ENCODE measurements at regions not wholly inside any gene's neighbourhood (a gene's known extent, or its start where the extent isn't known, plus 50 kb on each side); places are given as distances from the start of the nearest gene placed in this dataset.

DNA sequence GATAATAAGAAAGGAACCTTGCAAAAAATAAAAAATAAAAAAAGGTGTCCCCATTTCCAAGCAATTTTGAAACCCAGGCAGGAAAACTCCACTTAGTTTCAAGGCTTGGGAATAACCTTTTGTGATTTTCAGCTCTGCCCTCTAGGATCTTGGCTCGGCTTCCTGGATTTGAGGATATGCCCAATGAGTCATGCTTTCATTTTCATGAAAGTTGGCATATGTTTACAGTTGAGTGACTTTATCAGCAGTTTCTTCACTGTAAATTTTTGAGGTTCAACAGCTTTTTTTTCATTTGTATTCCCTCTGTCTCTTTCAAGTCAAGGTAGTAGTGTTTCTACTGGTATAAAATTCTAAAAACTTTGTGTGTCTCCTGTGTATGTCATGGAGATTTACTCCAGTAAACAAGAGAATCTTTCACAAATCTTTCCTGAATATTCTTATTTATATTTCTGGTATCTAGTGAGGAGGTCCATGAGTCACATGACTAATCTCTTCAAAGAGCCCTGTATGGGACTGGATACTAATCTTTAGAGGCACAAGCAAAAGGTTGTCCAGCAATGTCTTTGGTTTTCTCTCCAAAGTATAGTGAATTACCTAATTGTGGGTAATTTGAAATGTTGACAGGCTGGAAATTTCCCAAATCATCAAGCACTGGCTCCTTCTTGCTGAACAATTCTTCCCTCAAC is 335.3 kb downstream of the BRINP2 start:
- POLR2A ChIA-PET, result no interaction called here
- CTCF ChIA-PET, result no interaction called here
- Mint-ChIP-seq H3K36me3 (ENCODE audit: low read depth) (no peaks in the 10 kb centered on the region), H3K9me3 (no peaks in the 10 kb centered on the region), H3K27me3 (no peaks in the 10 kb centered on the region), H3K27ac (no peak overlapping the region), H3K4me1 (no peaks in the 10 kb centered on the region), H3K4me3 (no peak overlapping the region)
- no peak for DNase-seq

DNA sequence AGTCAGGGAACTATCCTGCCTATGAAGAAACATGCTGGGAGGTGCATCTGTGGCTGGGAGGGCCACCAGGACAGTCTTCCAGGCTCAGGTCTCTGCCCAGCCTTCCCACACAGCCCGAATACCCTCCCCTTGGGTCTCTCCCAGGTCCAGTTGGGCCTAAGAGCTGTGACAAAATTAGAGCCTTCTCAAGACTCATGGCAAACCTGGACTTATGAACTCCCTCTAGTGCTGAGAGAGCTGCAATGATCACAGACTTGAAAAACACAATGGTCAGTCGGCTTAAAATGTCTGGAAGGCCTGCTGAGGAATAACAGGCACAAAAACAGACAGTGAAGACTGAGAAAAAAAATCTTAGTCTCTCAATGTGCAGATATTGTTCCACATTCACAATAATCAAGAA is 325.1 kb downstream of the BRINP2 start:
- no peak overlapping the region for H3K27ac Mint-ChIP-seq
- CTCF ChIA-PET, result no interaction called here

DNA sequence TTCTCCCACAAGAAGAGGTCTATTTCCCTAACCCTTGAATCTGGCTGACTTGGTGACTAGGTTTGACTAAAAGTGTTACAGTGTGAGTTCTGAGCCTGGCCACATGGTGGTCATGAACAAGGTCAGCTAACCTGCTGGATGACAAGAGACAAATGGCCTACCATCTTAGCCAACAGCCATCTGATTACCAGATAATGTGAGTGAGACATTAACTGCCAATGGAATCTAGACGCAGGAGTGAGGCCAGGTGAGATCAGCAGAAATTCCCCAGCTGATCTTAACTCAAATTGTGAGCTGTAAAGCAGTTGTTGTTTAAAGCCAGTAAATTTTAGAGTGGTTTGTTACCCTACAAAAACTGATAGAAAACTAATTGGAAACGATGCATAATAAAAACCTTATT is 320.0 kb downstream of the BRINP2 start:
- H3K27me3 Mint-ChIP-seq, result no peaks in the 10 kb centered on the region
- ChIA-PET CTCF (no interaction called here), POLR2A (no interaction called here)
- no peak overlapping the region for H3K4me3 Mint-ChIP-seq
- H3K36me3 Mint-ChIP-seq (ENCODE audit: low read depth), result no peaks in the 10 kb centered on the region
- H3K9me3 Mint-ChIP-seq, result no peaks in the 10 kb centered on the region
- DNase-seq, result no peak
- H3K27ac Mint-ChIP-seq, result no peak overlapping the region
- no peaks in the 10 kb centered on the region for H3K4me1 Mint-ChIP-seq

More for the DNA sequence above, 325.1 kb downstream of the BRINP2 start:
- Mint-ChIP-seq H3K9me3 (peaks cover 4% of the 10 kb centered on the region), H3K36me3 (ENCODE audit: low read depth) (no peaks in the 10 kb centered on the region), H3K4me1 (no peaks in the 10 kb centered on the region), H3K4me3 (no peak overlapping the region), H3K27me3 (no peaks in the 10 kb centered on the region)
- DNase-seq, result no peak
- POLR2A ChIA-PET, result no interaction called here

DNA sequence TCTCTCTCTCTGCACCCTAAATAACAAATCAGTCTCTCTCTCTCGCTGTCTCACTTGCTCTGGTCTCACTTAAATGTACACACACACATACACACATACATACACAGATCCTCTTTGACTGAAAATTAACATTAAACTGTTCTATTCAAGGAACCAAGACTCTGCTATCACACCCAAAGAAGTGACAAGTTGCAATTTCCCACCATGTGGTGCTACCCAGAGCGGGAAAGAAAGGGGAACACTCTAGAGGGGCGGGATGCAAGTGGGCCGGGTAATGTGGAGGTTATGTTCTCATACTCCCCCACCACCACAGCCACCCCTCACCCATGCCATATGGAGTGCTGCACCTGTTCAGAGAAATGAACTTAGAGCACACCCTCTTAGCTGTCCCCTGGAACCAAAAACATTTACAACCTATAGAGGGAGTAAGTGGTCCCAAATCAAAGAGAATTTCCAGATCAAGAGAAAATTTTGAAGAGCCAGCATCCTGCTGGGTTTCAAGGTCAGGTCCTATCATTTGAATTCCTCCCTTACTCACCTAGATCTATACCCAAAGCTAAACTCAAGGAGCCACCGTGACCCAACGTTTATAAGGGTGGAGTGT is 319.4 kb downstream of the BRINP2 start:
- ChIA-PET POLR2A (no interaction called here), CTCF (no interaction called here)
- H3K27ac Mint-ChIP-seq, result no peak overlapping the region
- no peak overlapping the region for H3K4me3 Mint-ChIP-seq
- no peaks in the 10 kb centered on the region for H3K4me1 Mint-ChIP-seq
- no peaks in the 10 kb centered on the region for H3K36me3 Mint-ChIP-seq (ENCODE audit: low read depth)
- H3K9me3 Mint-ChIP-seq, result no peaks in the 10 kb centered on the region
- DNase-seq, result no peak
- no peaks in the 10 kb centered on the region for H3K27me3 Mint-ChIP-seq

DNA sequence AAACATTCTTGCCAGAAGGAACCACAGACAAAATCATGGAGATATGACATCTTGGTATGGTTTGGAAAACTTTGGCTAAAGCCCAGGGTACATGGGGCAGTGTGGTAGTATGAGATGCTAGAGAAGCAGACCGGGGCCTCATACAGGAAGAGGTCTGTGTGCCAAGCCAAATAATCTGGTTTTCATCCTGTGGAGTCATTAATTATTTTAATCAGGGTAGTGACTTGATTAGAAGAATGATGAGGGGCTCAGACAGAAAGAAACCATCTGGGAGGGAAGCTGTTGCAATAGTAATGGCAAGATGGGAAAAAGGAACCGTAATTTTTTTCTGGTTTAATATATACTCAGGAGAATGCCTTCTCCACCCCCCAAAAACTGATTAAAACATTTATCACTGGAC is 318.0 kb downstream of the BRINP2 start:
- H3K27me3 Mint-ChIP-seq, result no peaks in the 10 kb centered on the region
- no peaks in the 10 kb centered on the region for H3K9me3 Mint-ChIP-seq
- DNase-seq, result no peak
- H3K4me3 Mint-ChIP-seq, result no peak overlapping the region
- H3K27ac Mint-ChIP-seq, result no peak overlapping the region
- POLR2A ChIA-PET, result no interaction called here
- H3K36me3 Mint-ChIP-seq (ENCODE audit: low read depth), result no peaks in the 10 kb centered on the region
- no peaks in the 10 kb centered on the region for H3K4me1 Mint-ChIP-seq
- CTCF ChIA-PET, result no interaction called here

GRCh38 chr1:177487481-177487880 is 316.7 kb downstream of the BRINP2 start:
- POLR2A ChIA-PET, result no interaction called here
- Mint-ChIP-seq H3K36me3 (ENCODE audit: low read depth) (no peaks in the 10 kb centered on the region), H3K27ac (no peak overlapping the region)

DNA sequence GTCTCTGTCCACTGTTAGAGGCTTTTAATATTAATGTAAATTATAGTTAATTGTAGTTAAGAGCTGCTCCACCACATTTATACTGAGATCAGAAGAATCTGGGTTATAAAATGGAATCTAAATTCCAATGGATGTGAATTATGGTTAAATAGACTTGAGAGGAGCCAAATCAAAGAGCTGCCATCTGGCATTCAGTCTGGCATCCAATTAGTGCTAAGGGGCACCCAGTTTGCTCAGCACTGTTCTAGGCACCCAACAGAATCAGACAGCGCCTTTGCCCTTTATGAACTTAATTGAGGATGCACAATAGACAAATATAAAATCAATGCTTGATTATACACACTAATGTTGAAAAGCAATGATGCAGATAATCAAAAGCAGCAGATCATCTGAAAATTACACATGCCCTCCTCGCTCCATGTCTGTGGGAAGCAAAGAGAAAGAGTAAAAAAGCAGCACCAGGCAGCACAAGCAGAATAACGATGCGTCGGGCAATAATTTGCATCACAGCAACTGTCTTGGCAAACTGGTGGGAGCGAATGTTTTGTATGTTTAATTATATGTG is 310.1 kb downstream of the BRINP2 start:
- no peak overlapping the region for H3K4me3 Mint-ChIP-seq
- H3K9me3 Mint-ChIP-seq, result peaks cover 5% of the 10 kb centered on the region
- no peak for DNase-seq
- no peaks in the 10 kb centered on the region for H3K4me1 Mint-ChIP-seq
- no peaks in the 10 kb centered on the region for H3K36me3 Mint-ChIP-seq (ENCODE audit: low read depth)
- H3K27me3 Mint-ChIP-seq, result no peaks in the 10 kb centered on the region
- ChIA-PET POLR2A (no interaction called here), CTCF (no interaction called here)
- no peak overlapping the region for H3K27ac Mint-ChIP-seq

More at GRCh38 chr1:177487481-177487880, 316.7 kb downstream of the BRINP2 start:
- DNase-seq, result no peak
- CTCF ChIA-PET, result no interaction called here
- H3K4me1 Mint-ChIP-seq, result no peaks in the 10 kb centered on the region
- no peaks in the 10 kb centered on the region for H3K27me3 Mint-ChIP-seq
- H3K4me3 Mint-ChIP-seq, result no peak overlapping the region
- no peaks in the 10 kb centered on the region for H3K9me3 Mint-ChIP-seq

- H3K4me3 Mint-ChIP-seq, result no peak overlapping the region
- H3K9me3 Mint-ChIP-seq, result peaks cover 5% of the 10 kb centered on the region
- CTCF ChIA-PET, result no interaction called here
- POLR2A ChIA-PET, result no interaction called here
- H3K36me3 Mint-ChIP-seq (ENCODE audit: low read depth), result no peaks in the 10 kb centered on the region
- DNase-seq, result no peak
- no peaks in the 10 kb centered on the region for H3K27me3 Mint-ChIP-seq
- H3K4me1 Mint-ChIP-seq, result no peaks in the 10 kb centered on the region
- H3K27ac Mint-ChIP-seq, result no peak overlapping the region
Observed at GRCh38 chr1:177479600-177479999, 308.8 kb downstream of the BRINP2 start.

DNA sequence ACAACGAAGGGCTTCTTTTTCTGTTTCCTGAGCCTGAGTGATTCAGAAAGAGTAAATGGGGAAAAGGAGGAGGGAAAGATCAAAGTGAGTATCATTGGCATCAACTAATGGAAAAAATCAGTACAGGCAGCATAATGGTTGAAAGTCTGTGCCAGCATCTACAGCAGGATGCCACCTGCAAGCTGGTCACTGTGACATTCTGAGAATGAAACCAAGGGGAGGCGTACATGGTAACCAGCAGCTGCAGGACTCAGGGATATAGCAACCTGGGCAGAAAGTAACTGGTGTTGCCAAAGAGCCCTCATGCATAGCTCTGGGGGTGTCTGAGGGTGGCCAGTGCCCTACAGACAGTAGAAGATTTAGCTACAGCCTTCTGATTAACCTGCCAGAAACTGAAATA is 305.9 kb downstream of the BRINP2 start:
- no peaks in the 10 kb centered on the region for H3K27me3 Mint-ChIP-seq
- ChIA-PET POLR2A (no interaction called here), CTCF (no interaction called here)
- H3K36me3 Mint-ChIP-seq (ENCODE audit: low read depth), result no peaks in the 10 kb centered on the region
- H3K4me3 Mint-ChIP-seq, result no peak overlapping the region
- no peaks in the 10 kb centered on the region for H3K4me1 Mint-ChIP-seq
- H3K9me3 Mint-ChIP-seq, result peaks cover 5% of the 10 kb centered on the region
- no peak overlapping the region for H3K27ac Mint-ChIP-seq
- no peak for DNase-seq

DNA sequence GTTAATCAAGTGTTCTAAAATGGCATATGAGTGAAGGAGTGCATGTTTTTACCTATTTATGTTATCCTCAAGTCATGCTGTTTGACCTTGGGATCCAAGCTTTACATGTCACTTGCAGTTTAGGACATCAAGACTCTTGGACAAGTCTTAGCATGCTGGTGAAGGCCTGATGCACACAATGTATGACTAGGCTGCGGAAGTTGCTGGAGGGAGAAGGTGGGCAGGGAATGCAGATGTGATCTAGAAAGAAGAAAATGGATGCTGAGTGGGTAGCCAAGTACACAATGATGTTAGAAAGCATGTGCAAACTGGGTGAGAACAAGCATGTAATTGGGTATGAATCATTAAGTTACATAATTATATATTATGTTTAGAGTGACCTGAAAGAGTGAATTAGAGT is 301.8 kb downstream of the BRINP2 start:
- peaks cover 1% of the 10 kb centered on the region for H3K9me3 Mint-ChIP-seq
- H3K4me1 Mint-ChIP-seq, result no peaks in the 10 kb centered on the region
- no peak overlapping the region for H3K4me3 Mint-ChIP-seq
- ChIA-PET CTCF (no interaction called here), POLR2A (no interaction called here)
- H3K36me3 Mint-ChIP-seq (ENCODE audit: low read depth), result no peaks in the 10 kb centered on the region
- H3K27ac Mint-ChIP-seq, result no peak overlapping the region
- H3K27me3 Mint-ChIP-seq, result no peaks in the 10 kb centered on the region
- DNase-seq, result no peak

DNA sequence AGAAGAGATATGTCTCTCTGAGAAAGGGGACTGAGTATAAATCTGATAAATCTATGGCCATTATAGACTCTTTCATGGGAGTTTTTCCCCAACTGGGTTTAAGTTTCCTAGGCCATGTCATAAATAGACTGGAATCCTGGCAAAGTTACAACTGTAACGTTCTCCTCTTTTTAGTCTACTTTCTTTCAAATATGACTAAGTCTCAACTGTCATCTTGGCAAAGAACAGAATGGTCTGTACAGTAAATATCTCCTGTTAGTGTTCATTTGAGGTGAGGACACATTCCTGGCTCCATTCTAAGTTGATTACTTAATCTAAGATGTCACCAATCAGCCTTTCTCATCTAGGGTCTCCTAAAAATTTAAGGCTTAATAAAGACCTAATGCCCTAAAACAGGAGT is 300.5 kb downstream of the BRINP2 start:
- no peak for DNase-seq
- POLR2A ChIA-PET, result no interaction called here
- Mint-ChIP-seq H3K9me3 (no peaks in the 10 kb centered on the region), H3K36me3 (ENCODE audit: low read depth) (no peaks in the 10 kb centered on the region), H3K4me1 (no peaks in the 10 kb centered on the region), H3K27ac (no peak overlapping the region), H3K27me3 (no peaks in the 10 kb centered on the region), H3K4me3 (no peak overlapping the region)
- CTCF ChIA-PET, result no interaction called here

- ChIA-PET POLR2A (no interaction called here), CTCF (no interaction called here)
- no peak overlapping the region for H3K4me3 Mint-ChIP-seq
- H3K27ac Mint-ChIP-seq, result no peak overlapping the region
- no peaks in the 10 kb centered on the region for H3K4me1 Mint-ChIP-seq
- no peak for DNase-seq
- H3K27me3 Mint-ChIP-seq, result no peaks in the 10 kb centered on the region
- no peaks in the 10 kb centered on the region for H3K9me3 Mint-ChIP-seq
- H3K36me3 Mint-ChIP-seq (ENCODE audit: low read depth), result no peaks in the 10 kb centered on the region
Observed at GRCh38 chr1:177469519-177469918, 298.8 kb downstream of the BRINP2 start.

- POLR2A ChIA-PET, result no interaction called here
- Mint-ChIP-seq H3K27me3 (no peaks in the 10 kb centered on the region), H3K9me3 (peaks cover 2% of the 10 kb centered on the region), H3K27ac (no peak overlapping the region), H3K36me3 (ENCODE audit: low read depth) (no peaks in the 10 kb centered on the region), H3K4me1 (no peaks in the 10 kb centered on the region), H3K4me3 (no peak overlapping the region)
- CTCF ChIA-PET, result no interaction called here
- no peak for DNase-seq
Observed at GRCh38 chr1:177466286-177466685, 295.5 kb downstream of the BRINP2 start.

- Mint-ChIP-seq H3K27me3 (no peaks in the 10 kb centered on the region), H3K9me3 (peaks cover 2% of the 10 kb centered on the region), H3K4me1 (no peaks in the 10 kb centered on the region), H3K36me3 (ENCODE audit: low read depth) (no peaks in the 10 kb centered on the region), H3K27ac (no peak overlapping the region), H3K4me3 (no peak overlapping the region)
- ChIA-PET CTCF (no interaction called here), POLR2A (no interaction called here)
- no peak for DNase-seq
Observed at GRCh38 chr1:177464686-177465085, 293.9 kb downstream of the BRINP2 start.
